MM.1S (cell line): ENCODE measurements at regions not wholly inside any gene's neighbourhood (a gene's known extent, or its start where the extent isn't known, plus 50 kb on each side); places are given as distances from the start of the nearest gene placed in this dataset.

Source experiments
- CTCF ChIP-seq: fragments of 300-600 bp; sonication (generic); IDR thresholded peaks from 2 replicates; pipeline ENCODE4 v1.5.1; 2016; ENCODE audit warnings: antibody characterized with exemption, low read length, mixed read lengths
- EZH2 ChIP-seq: fragments of 300-600 bp; sonication (generic); optimal IDR thresholded peaks from 2 replicates; pipeline ENCODE3; 2017; ENCODE audit warnings: low read depth, mild to moderate bottlenecking, antibody characterized with exemption, low read length, mixed read lengths
- EZH2phosphoT487 ChIP-seq: fragments of 300-600 bp; sonication (generic); IDR thresholded peaks from 2 replicates; pipeline ENCODE4 v1.6.1; 2018; ENCODE audit warnings: antibody characterized with exemption, low read length

GRCh38 chr9:135335691-135336181 is 143.8 kb upstream of the PPP1R26 start:
- no peak for TF ChIP-seq CTCF
- TF ChIP-seq EZH2phosphoT487: no peak
- TF ChIP-seq EZH2: no peak
